HCT116 (cell line): ENCODE measurements at regions not wholly inside any gene's neighbourhood (a gene's known extent, or its start where the extent isn't known, plus 50 kb on each side); places are given as distances from the start of the nearest gene placed in this dataset.

Experiments
- CTCF ChIP-seq, 3 experiments: fragments of 200-600 bp in 1 of 3; sonication (generic) in 1 of 3; IDR thresholded peaks in 2 of 3; conservative IDR thresholded peaks in 1 of 3; 2 replicates each; pipeline ENCODE4 v1.5.1; 2012 to 2017; ENCODE audit warnings: low read depth in 2 of 3, low read length in 2 of 3, antibody characterized with exemption in 1 of 3, borderline replicate concordance in 1 of 3, control low read depth in 1 of 3, mild to moderate bottlenecking in 1 of 3, mixed read lengths in 1 of 3, mixed run types in 1 of 3, moderate library complexity in 1 of 3; ENCODE audit not compliant: insufficient read depth in 1 of 3
- POLR2A ChIP-seq: IDR thresholded peaks from 2 replicates; pipeline ENCODE4 v1.7.0; 2011; ENCODE audit warnings: borderline replicate concordance; ENCODE audit not compliant: insufficient read depth, insufficient read length; ENCODE audit errors: extremely low read depth
- POLR2AphosphoS5 ChIP-seq: IDR thresholded peaks from 2 replicates; pipeline ENCODE4 v1.6.1; 2011; ENCODE audit warnings: mild to moderate bottlenecking, low read depth, low read length, moderate library complexity
- REST ChIP-seq: IDR thresholded peaks from 2 replicates; pipeline ENCODE4 v1.6.1; 2012; ENCODE audit warnings: low read depth
- SIN3A ChIP-seq: IDR thresholded peaks from 2 replicates; pipeline ENCODE4 v1.6.1; 2012; ENCODE audit warnings: low read depth
- SRF ChIP-seq: IDR thresholded peaks from 2 replicates; pipeline ENCODE4 v1.6.1; 2012; ENCODE audit warnings: low read depth

- TF ChIP-seq CTCF (IDR thresholded peaks at IDR 0.05 in 2 of 3, conservative IDR thresholded peaks at IDR 0.05 in 1 of 3; ENCODE audit: borderline replicate concordance in 1 of 3, insufficient read depth in 1 of 3, low read depth in 2 of 3, low read length in 2 of 3) = no peak
- TF ChIP-seq POLR2AphosphoS5 = no peak
- TF ChIP-seq SIN3A = no peak
- TF ChIP-seq SRF = no peak
- no peak for TF ChIP-seq POLR2A
- no peak for TF ChIP-seq REST
Measured at GRCh38 chr6:144823131-144823530, 538.0 kb downstream of the UTRN start.
